ENCODE measurements at regions not wholly inside any gene's neighbourhood (a gene's known extent, or its start where the extent isn't known, plus 50 kb on each side); places are given as distances from the start of the nearest gene placed in this dataset.
"Not testable (repeated sequence)": the region's sequence is repeated elsewhere in the genome, so short reads cannot be mapped to it uniquely, and the experiment has no call there.

- DNase-seq = no peak
Measured at GRCh38 chr5:17690473-17690872, 56.2 kb downstream of the TAF11L14 start.

GRCh38 chr5:17691762-17692161, 57.5 kb downstream of the TAF11L14 start:
- no peak for DNase-seq

- DNase-seq = no peak
Measured at GRCh38 chr5:17694371-17694770, 60.1 kb downstream of the TAF11L14 start.

GRCh38 chr5:17694914-17695313, 60.7 kb downstream of the TAF11L14 start:
- no peak for DNase-seq

GRCh38 chr5:17696627-17697026, 62.4 kb downstream of the TAF11L14 start:
- no peak for DNase-seq

GRCh38 chr5:17697671-17698070, 63.4 kb downstream of the TAF11L14 start:
- no peak for DNase-seq

GRCh38 chr5:17709011-17709710, 74.9 kb downstream of the TAF11L14 start:
- no peak for DNase-seq

- peak in 1 of 2 donors; percentile 9 for DNase-seq
Measured at GRCh38 chr5:17713301-17713700, 79.0 kb downstream of the TAF11L14 start.

- DNase-seq = no peak
Measured at GRCh38 chr5:17714186-17714585, 79.9 kb downstream of the TAF11L14 start.

GRCh38 chr5:17719592-17719991, 85.3 kb downstream of the TAF11L14 start:
- DNase-seq = no peak

GRCh38 chr5:17720071-17720470, 85.8 kb downstream of the TAF11L14 start:
- no peak for DNase-seq

GRCh38 chr5:17723876-17724275, 89.6 kb downstream of the TAF11L14 start:
- no peak for DNase-seq

GRCh38 chr5:17727098-17727497, 92.8 kb downstream of the TAF11L14 start:
- no peak for DNase-seq

- no peak for DNase-seq
Measured at GRCh38 chr5:17730421-17730820, 96.2 kb downstream of the TAF11L14 start.

GRCh38 chr5:17732351-17732923, 98.2 kb downstream of the TAF11L14 start:
- no peak for DNase-seq

GRCh38 chr5:17734011-17734410, 99.8 kb downstream of the TAF11L14 start:
- no peak for DNase-seq

GRCh38 chr5:17735761-17736160, 101.5 kb downstream of the TAF11L14 start:
- DNase-seq = peak; percentile 66 to 77

GRCh38 chr5:17737092-17737491, 102.8 kb downstream of the TAF11L14 start:
- no peak for DNase-seq

- DNase-seq = no peak
Measured at GRCh38 chr5:17738446-17738845, 104.2 kb downstream of the TAF11L14 start.

- no peak for DNase-seq
Measured at GRCh38 chr5:17743580-17744435, 109.5 kb downstream of the TAF11L14 start.

GRCh38 chr5:17748201-17748600, 113.9 kb downstream of the TAF11L14 start:
- peak in 1 of 2 donors; percentile 57 for DNase-seq

GRCh38 chr5:17748941-17749340, 114.7 kb downstream of the TAF11L14 start:
- peak; percentile 1 to 61 for DNase-seq

- not testable (repeated sequence) for DNase-seq
Measured at GRCh38 chr5:17755406-17755805, 121.1 kb downstream of the TAF11L14 start.

- no peak for DNase-seq
Measured at GRCh38 chr5:17761326-17761725, 127.1 kb downstream of the TAF11L14 start.

Measured in inflammatory macrophage (primary cell).